Neural progenitor cell (in vitro differentiated cells): ENCODE measurements at regions not wholly inside any gene's neighbourhood (a gene's known extent, or its start where the extent isn't known, plus 50 kb on each side); places are given as distances from the start of the nearest gene placed in this dataset.

Experiments
- EZH2 ChIP-seq: fragments of 200-600 bp; sonication (generic); IDR thresholded peaks from 2 replicates; pipeline ENCODE4 v1.6.1; 2017; ENCODE audit warnings: antibody characterized with exemption, mild to moderate bottlenecking, moderate library complexity
- TF ChIP-seq, protein P1 (sequence below): fragments of 200-600 bp; sonication (generic); IDR thresholded peaks from 2 replicates; pipeline ENCODE4 v1.5.1; 2017; ENCODE audit warnings: antibody characterized with exemption, mild to moderate bottlenecking

DNA sequence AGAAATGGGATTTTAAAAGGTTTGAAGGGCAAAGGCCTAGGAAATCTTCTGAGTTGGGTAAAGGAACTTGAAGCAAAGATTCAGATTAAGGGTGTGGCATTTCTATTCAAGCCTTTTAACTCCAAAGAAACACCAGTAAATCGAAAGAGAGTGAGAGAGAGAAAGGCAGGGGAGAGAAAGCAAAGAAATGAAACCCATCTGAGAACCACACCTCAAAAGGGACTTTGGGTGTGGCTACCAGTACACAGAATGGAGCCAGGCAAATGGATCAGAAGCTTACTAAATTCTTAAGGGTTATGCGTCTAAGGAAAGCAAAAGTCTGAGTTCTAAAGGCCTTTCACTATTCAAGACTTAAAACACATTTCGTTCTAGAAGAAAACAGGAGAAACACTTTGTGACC is 277.4 kb downstream of the BCL11B start:
- no peak for TF ChIP-seq EZH2
- TF ChIP-seq, protein P1, sequence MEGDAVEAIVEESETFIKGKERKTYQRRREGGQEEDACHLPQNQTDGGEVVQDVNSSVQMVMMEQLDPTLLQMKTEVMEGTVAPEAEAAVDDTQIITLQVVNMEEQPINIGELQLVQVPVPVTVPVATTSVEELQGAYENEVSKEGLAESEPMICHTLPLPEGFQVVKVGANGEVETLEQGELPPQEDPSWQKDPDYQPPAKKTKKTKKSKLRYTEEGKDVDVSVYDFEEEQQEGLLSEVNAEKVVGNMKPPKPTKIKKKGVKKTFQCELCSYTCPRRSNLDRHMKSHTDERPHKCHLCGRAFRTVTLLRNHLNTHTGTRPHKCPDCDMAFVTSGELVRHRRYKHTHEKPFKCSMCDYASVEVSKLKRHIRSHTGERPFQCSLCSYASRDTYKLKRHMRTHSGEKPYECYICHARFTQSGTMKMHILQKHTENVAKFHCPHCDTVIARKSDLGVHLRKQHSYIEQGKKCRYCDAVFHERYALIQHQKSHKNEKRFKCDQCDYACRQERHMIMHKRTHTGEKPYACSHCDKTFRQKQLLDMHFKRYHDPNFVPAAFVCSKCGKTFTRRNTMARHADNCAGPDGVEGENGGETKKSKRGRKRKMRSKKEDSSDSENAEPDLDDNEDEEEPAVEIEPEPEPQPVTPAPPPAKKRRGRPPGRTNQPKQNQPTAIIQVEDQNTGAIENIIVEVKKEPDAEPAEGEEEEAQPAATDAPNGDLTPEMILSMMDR: no peak
